K562 (cell line): ENCODE measurements at regions not wholly inside any gene's neighbourhood (a gene's known extent, or its start where the extent isn't known, plus 50 kb on each side); places are given as distances from the start of the nearest gene placed in this dataset.

Experiments
- RBFOX2 ChIP-seq: fragments of 200-400 bp; formaldehyde crosslinking; IDR thresholded peaks from 2 replicates; pipeline ENCODE4 v1.6.1; 2017; ENCODE audit warnings: low read depth, mild to moderate bottlenecking, low read length, moderate library complexity
- TF ChIP-seq, protein P1 (sequence below): fragments of 200-600 bp; sonication (generic); IDR thresholded peaks from one replicate; pipeline ENCODE4 v1.6.1; 2012; ENCODE audit warnings: mild to moderate bottlenecking, low read depth, low read length, inconsistent platforms

DNA sequence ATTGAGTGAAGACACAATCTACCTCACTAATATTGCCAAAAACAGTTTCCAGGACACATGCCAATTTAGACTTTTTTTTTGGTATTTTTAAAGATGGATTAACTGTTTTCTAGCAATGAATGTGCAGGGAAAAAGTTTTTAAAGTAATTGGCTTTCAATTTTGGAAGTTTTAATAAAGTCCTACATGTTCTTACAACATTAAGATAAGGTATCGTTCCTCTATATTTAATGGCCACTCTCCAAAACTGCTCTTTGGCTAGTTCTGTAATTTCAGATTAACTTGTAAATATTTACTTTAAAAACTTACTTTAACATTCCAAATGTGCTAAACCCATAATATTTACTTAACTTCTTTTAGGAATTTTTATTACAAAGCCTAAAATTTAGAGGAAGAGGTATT lies 1332.2 kb upstream of the PRMT6 start (continued):
- TF ChIP-seq, protein P1, sequence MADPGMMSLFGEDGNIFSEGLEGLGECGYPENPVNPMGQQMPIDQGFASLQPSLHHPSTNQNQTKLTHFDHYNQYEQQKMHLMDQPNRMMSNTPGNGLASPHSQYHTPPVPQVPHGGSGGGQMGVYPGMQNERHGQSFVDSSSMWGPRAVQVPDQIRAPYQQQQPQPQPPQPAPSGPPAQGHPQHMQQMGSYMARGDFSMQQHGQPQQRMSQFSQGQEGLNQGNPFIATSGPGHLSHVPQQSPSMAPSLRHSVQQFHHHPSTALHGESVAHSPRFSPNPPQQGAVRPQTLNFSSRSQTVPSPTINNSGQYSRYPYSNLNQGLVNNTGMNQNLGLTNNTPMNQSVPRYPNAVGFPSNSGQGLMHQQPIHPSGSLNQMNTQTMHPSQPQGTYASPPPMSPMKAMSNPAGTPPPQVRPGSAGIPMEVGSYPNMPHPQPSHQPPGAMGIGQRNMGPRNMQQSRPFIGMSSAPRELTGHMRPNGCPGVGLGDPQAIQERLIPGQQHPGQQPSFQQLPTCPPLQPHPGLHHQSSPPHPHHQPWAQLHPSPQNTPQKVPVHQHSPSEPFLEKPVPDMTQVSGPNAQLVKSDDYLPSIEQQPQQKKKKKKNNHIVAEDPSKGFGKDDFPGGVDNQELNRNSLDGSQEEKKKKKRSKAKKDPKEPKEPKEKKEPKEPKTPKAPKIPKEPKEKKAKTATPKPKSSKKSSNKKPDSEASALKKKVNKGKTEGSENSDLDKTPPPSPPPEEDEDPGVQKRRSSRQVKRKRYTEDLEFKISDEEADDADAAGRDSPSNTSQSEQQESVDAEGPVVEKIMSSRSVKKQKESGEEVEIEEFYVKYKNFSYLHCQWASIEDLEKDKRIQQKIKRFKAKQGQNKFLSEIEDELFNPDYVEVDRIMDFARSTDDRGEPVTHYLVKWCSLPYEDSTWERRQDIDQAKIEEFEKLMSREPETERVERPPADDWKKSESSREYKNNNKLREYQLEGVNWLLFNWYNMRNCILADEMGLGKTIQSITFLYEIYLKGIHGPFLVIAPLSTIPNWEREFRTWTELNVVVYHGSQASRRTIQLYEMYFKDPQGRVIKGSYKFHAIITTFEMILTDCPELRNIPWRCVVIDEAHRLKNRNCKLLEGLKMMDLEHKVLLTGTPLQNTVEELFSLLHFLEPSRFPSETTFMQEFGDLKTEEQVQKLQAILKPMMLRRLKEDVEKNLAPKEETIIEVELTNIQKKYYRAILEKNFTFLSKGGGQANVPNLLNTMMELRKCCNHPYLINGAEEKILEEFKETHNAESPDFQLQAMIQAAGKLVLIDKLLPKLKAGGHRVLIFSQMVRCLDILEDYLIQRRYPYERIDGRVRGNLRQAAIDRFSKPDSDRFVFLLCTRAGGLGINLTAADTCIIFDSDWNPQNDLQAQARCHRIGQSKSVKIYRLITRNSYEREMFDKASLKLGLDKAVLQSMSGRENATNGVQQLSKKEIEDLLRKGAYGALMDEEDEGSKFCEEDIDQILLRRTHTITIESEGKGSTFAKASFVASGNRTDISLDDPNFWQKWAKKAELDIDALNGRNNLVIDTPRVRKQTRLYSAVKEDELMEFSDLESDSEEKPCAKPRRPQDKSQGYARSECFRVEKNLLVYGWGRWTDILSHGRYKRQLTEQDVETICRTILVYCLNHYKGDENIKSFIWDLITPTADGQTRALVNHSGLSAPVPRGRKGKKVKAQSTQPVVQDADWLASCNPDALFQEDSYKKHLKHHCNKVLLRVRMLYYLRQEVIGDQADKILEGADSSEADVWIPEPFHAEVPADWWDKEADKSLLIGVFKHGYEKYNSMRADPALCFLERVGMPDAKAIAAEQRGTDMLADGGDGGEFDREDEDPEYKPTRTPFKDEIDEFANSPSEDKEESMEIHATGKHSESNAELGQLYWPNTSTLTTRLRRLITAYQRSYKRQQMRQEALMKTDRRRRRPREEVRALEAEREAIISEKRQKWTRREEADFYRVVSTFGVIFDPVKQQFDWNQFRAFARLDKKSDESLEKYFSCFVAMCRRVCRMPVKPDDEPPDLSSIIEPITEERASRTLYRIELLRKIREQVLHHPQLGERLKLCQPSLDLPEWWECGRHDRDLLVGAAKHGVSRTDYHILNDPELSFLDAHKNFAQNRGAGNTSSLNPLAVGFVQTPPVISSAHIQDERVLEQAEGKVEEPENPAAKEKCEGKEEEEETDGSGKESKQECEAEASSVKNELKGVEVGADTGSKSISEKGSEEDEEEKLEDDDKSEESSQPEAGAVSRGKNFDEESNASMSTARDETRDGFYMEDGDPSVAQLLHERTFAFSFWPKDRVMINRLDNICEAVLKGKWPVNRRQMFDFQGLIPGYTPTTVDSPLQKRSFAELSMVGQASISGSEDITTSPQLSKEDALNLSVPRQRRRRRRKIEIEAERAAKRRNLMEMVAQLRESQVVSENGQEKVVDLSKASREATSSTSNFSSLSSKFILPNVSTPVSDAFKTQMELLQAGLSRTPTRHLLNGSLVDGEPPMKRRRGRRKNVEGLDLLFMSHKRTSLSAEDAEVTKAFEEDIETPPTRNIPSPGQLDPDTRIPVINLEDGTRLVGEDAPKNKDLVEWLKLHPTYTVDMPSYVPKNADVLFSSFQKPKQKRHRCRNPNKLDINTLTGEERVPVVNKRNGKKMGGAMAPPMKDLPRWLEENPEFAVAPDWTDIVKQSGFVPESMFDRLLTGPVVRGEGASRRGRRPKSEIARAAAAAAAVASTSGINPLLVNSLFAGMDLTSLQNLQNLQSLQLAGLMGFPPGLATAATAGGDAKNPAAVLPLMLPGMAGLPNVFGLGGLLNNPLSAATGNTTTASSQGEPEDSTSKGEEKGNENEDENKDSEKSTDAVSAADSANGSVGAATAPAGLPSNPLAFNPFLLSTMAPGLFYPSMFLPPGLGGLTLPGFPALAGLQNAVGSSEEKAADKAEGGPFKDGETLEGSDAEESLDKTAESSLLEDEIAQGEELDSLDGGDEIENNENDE, result no peak
- TF ChIP-seq RBFOX2, result no peak
- TF ChIP-seq, all 486 proteins: peak for 0
